Activated CD4-positive, alpha-beta T cell treated with anti-CD3 and anti-CD28 coated beads, Interleukin-2, amount 10 ng/mL, durations not matched to agents 24 days and 14 days (primary cell): ENCODE measurements at regions not wholly inside any gene's neighbourhood (a gene's known extent, or its start where the extent isn't known, plus 50 kb on each side); places are given as distances from the start of the nearest gene placed in this dataset.

Experiments
- DNase-seq: peaks from one replicate; pipeline ENCODE4 v3.0.0; 2022
- H3K27ac Mint-ChIP-seq: one replicate; pipeline ENCODE4 v1.8.0; 2022; ENCODE audit warnings: mild to moderate bottlenecking, mixed read lengths
- H3K27me3 Mint-ChIP-seq: one replicate; pipeline ENCODE4 v1.8.0; 2022; ENCODE audit warnings: mixed read lengths
- H3K36me3 Mint-ChIP-seq: one replicate; pipeline ENCODE4 v1.8.0; 2022; ENCODE audit warnings: low read depth, mild to moderate bottlenecking, mixed read lengths
- H3K4me1 Mint-ChIP-seq: one replicate; pipeline ENCODE4 v1.8.0; 2021; ENCODE audit warnings: mixed read lengths
- H3K4me3 Mint-ChIP-seq: one replicate; pipeline ENCODE4 v1.8.0; 2022; ENCODE audit warnings: mild to moderate bottlenecking, moderate library complexity, mixed read lengths
- H3K9me3 Mint-ChIP-seq: one replicate; pipeline ENCODE4 v1.8.0; 2021; ENCODE audit warnings: mixed read lengths
- intact Hi-C: fragments of 100-400 bp; cut with micrococcal nuclease; formaldehyde crosslinking; loops from one replicate; pipeline ENCODE4 v1.15.1; 2023

- intact Hi-C loops, result no loop called here
Measured at GRCh38 chr1:227440182-227440581, 121.9 kb upstream of the CDC42BPA start.

GRCh38 chr1:227437495-227438008, 119.3 kb upstream of the CDC42BPA start:
- Mint-ChIP-seq H3K27ac (no peak overlapping the region), H3K36me3 (no peaks in the 10 kb centered on the region), H3K4me1 (no peaks in the 10 kb centered on the region), H3K4me3 (no peak overlapping the region), H3K9me3 (no peaks in the 10 kb centered on the region), H3K27me3 (peaks cover 11% of the 10 kb centered on the region)
- no peak for DNase-seq
- intact Hi-C loops, result no loop called here

More at GRCh38 chr1:227440182-227440581, 121.9 kb upstream of the CDC42BPA start:
- Mint-ChIP-seq H3K27ac (no peak overlapping the region), H3K27me3 (peaks cover 11% of the 10 kb centered on the region), H3K36me3 (no peaks in the 10 kb centered on the region), H3K4me3 (no peak overlapping the region), H3K9me3 (no peaks in the 10 kb centered on the region), H3K4me1 (no peaks in the 10 kb centered on the region)
- DNase-seq, result no peak

GRCh38 chr1:227434808-227435444, 116.6 kb upstream of the CDC42BPA start:
- Mint-ChIP-seq H3K4me1 (no peaks in the 10 kb centered on the region), H3K27me3 (peaks cover 13% of the 10 kb centered on the region), H3K27ac (no peak overlapping the region), H3K9me3 (no peaks in the 10 kb centered on the region), H3K36me3 (no peaks in the 10 kb centered on the region), H3K4me3 (no peak overlapping the region)
- no peak for DNase-seq
- intact Hi-C loops, result no loop called here

GRCh38 chr1:227433663-227434341, 115.5 kb upstream of the CDC42BPA start:
- no peaks in the 10 kb centered on the region for H3K4me1 Mint-ChIP-seq
- H3K27me3 Mint-ChIP-seq, result peaks cover 13% of the 10 kb centered on the region
- no peaks in the 10 kb centered on the region for H3K9me3 Mint-ChIP-seq
- H3K27ac Mint-ChIP-seq, result no peak overlapping the region
- H3K36me3 Mint-ChIP-seq, result no peaks in the 10 kb centered on the region
- H3K4me3 Mint-ChIP-seq, result no peak overlapping the region
- DNase-seq, result no peak
- intact Hi-C loops, result no loop called here

GRCh38 chr1:227432981-227433380, 114.7 kb upstream of the CDC42BPA start:
- H3K9me3 Mint-ChIP-seq, result no peaks in the 10 kb centered on the region
- H3K36me3 Mint-ChIP-seq, result no peaks in the 10 kb centered on the region
- H3K27me3 Mint-ChIP-seq, result peaks cover 9% of the 10 kb centered on the region
- no peaks in the 10 kb centered on the region for H3K4me1 Mint-ChIP-seq
- no peak for DNase-seq
- H3K27ac Mint-ChIP-seq, result no peak overlapping the region
- intact Hi-C loops, result no loop called here
- H3K4me3 Mint-ChIP-seq, result no peak overlapping the region

GRCh38 chr1:227432181-227432535, 113.9 kb upstream of the CDC42BPA start:
- H3K9me3 Mint-ChIP-seq, result no peaks in the 10 kb centered on the region
- H3K4me1 Mint-ChIP-seq, result no peaks in the 10 kb centered on the region
- no peak for DNase-seq
- intact Hi-C loops, result no loop called here
- H3K4me3 Mint-ChIP-seq, result no peak overlapping the region
- H3K27ac Mint-ChIP-seq, result no peak overlapping the region
- H3K27me3 Mint-ChIP-seq, result peaks cover 7% of the 10 kb centered on the region
- H3K36me3 Mint-ChIP-seq, result no peaks in the 10 kb centered on the region

GRCh38 chr1:227429447-227430359, 111.4 kb upstream of the CDC42BPA start:
- no peaks in the 10 kb centered on the region for H3K36me3 Mint-ChIP-seq
- H3K4me3 Mint-ChIP-seq, result no peak overlapping the region
- no peak overlapping the region for H3K27ac Mint-ChIP-seq
- no peaks in the 10 kb centered on the region for H3K9me3 Mint-ChIP-seq
- intact Hi-C loops, result no loop called here
- DNase-seq, result no peak
- H3K27me3 Mint-ChIP-seq, result peaks cover 2% of the 10 kb centered on the region
- no peaks in the 10 kb centered on the region for H3K4me1 Mint-ChIP-seq

GRCh38 chr1:227428803-227429202, 110.5 kb upstream of the CDC42BPA start:
- no peak overlapping the region for H3K27ac Mint-ChIP-seq
- no peak overlapping the region for H3K4me3 Mint-ChIP-seq
- H3K27me3 Mint-ChIP-seq, result peaks cover 4% of the 10 kb centered on the region
- no peaks in the 10 kb centered on the region for H3K36me3 Mint-ChIP-seq
- intact Hi-C loops, result no loop called here
- no peaks in the 10 kb centered on the region for H3K4me1 Mint-ChIP-seq
- no peaks in the 10 kb centered on the region for H3K9me3 Mint-ChIP-seq
- DNase-seq, result no peak

GRCh38 chr1:227427411-227427810, 109.1 kb upstream of the CDC42BPA start:
- Mint-ChIP-seq H3K9me3 (no peaks in the 10 kb centered on the region), H3K4me3 (no peak overlapping the region), H3K27ac (no peak overlapping the region), H3K36me3 (no peaks in the 10 kb centered on the region), H3K4me1 (no peaks in the 10 kb centered on the region), H3K27me3 (peaks cover 2% of the 10 kb centered on the region)
- DNase-seq, result no peak
- intact Hi-C loops, result no loop called here

GRCh38 chr1:227424953-227425352, 106.7 kb upstream of the CDC42BPA start:
- H3K9me3 Mint-ChIP-seq, result no peaks in the 10 kb centered on the region
- no peak overlapping the region for H3K4me3 Mint-ChIP-seq
- H3K4me1 Mint-ChIP-seq, result no peaks in the 10 kb centered on the region
- peaks cover 2% of the 10 kb centered on the region for H3K27me3 Mint-ChIP-seq
- intact Hi-C loops, result no loop called here
- H3K36me3 Mint-ChIP-seq, result no peaks in the 10 kb centered on the region
- DNase-seq, result no peak
- no peak overlapping the region for H3K27ac Mint-ChIP-seq

GRCh38 chr1:227424159-227424680, 105.9 kb upstream of the CDC42BPA start:
- Mint-ChIP-seq H3K4me3 (no peak overlapping the region), H3K9me3 (no peaks in the 10 kb centered on the region), H3K27me3 (peaks cover 2% of the 10 kb centered on the region), H3K4me1 (no peaks in the 10 kb centered on the region), H3K27ac (no peak overlapping the region), H3K36me3 (no peaks in the 10 kb centered on the region)
- DNase-seq, result no peak
- intact Hi-C loops, result no loop called here

- no peaks in the 10 kb centered on the region for H3K4me1 Mint-ChIP-seq
- no peak for DNase-seq
- H3K27ac Mint-ChIP-seq, result no peak overlapping the region
- intact Hi-C loops, result no loop called here
- H3K4me3 Mint-ChIP-seq, result no peak overlapping the region
- H3K27me3 Mint-ChIP-seq, result peaks cover 2% of the 10 kb centered on the region
- H3K36me3 Mint-ChIP-seq, result no peaks in the 10 kb centered on the region
- no peaks in the 10 kb centered on the region for H3K9me3 Mint-ChIP-seq
Measured at GRCh38 chr1:227422581-227422980, 104.3 kb upstream of the CDC42BPA start.

GRCh38 chr1:227420147-227420546, 101.9 kb upstream of the CDC42BPA start:
- no peaks in the 10 kb centered on the region for H3K36me3 Mint-ChIP-seq
- intact Hi-C loops, result no loop called here
- H3K27ac Mint-ChIP-seq, result no peak overlapping the region
- H3K27me3 Mint-ChIP-seq, result peaks cover 6% of the 10 kb centered on the region
- no peaks in the 10 kb centered on the region for H3K4me1 Mint-ChIP-seq
- DNase-seq, result no peak
- H3K9me3 Mint-ChIP-seq, result no peaks in the 10 kb centered on the region
- no peak overlapping the region for H3K4me3 Mint-ChIP-seq
